A549 (cell line): ENCODE measurements at regions not wholly inside any gene's neighbourhood (a gene's known extent, or its start where the extent isn't known, plus 50 kb on each side); places are given as distances from the start of the nearest gene placed in this dataset.

Experiments
- ATAC-seq, 2 experiments: fragments of 200-7000 bp in 1 of 2; fragments of >200 bp in 1 of 2; cut with Nextera tagmentation in 1 of 2; cut with Tn5 transposase in 1 of 2; 3 replicates each; pipeline versions ENCODE4 v1.8.0 to v1.9.1; 2018 to 2020; ENCODE audit warnings: mild to moderate bottlenecking in 1 of 2, moderate library complexity in 1 of 2
- CTCF ChIA-PET: fragments of 300-600 bp; sonication (Branson Sonifier 250); formaldehyde crosslinking; extraction: SDS; loops from one replicate; lab custom pipeline; 2021; ENCODE audit warnings: antibody characterized with exemption, inconsistent platforms; lab: Yijun Ruan, JAX
- POLR2A ChIA-PET: fragments of 350-600 bp; formaldehyde crosslinking; extraction: SDS; loops from one replicate; lab custom pipeline; 2021; ENCODE audit warnings: antibody characterized with exemption, inconsistent platforms; lab: Yijun Ruan, JAX
- DNase-seq, 2 experiments: peaks; one replicate each; pipeline versions ENCODE4 v3.0.0 to v3.0.0-alpha.2; 2011 to 2016; ENCODE audit warnings: low read depth in 1 of 2, low spot score in 1 of 2
- FAIRE-seq: peaks from 2 replicates; lab custom pipeline; 2011; peaks lifted over from hg19 to GRCh38; lab: Jason Lieb, UNC
- H3K27ac ChIP-seq, 2 experiments: fragments of >200 bp; sonication (Bioruptor Twin); formaldehyde crosslinking; 3 replicates each; pipeline ENCODE4 v1.5.1; 2016 to 2017
- H3K4me1 ChIP-seq: fragments of >200 bp; sonication (Bioruptor Twin); formaldehyde crosslinking; 3 replicates; pipeline ENCODE4 v1.6.1; 2016
- H3K4me2 ChIP-seq: fragments of >200 bp; sonication (Bioruptor Twin); formaldehyde crosslinking; 3 replicates; pipeline ENCODE4 v1.6.1; 2016
- H3K4me3 ChIP-seq: fragments of >200 bp; sonication (Bioruptor Twin); formaldehyde crosslinking; 3 replicates; pipeline ENCODE4 v1.5.1; 2016
- H3K9me3 ChIP-seq: fragments of >200 bp; sonication (Bioruptor Twin); formaldehyde crosslinking; 3 replicates; pipeline ENCODE4 v1.6.1; 2016
- CEBPB ChIP-seq, 2 experiments: fragments of >200 bp in 1 of 2; sonication (Bioruptor Twin) in 1 of 2; formaldehyde crosslinking in 1 of 2; IDR thresholded peaks; 2 replicates each; pipeline ENCODE4 v1.6.1; 2012 to 2016
- CHD2 ChIP-seq: fragments of 150-350 bp; IDR thresholded peaks from 2 replicates; pipeline ENCODE4 v1.6.1; 2014; ENCODE audit warnings: low read length; ENCODE audit not compliant: partially characterized antibody
- CHD4 ChIP-seq: fragments of 200-600 bp; sonication (generic); IDR thresholded peaks from 2 replicates; pipeline ENCODE4 v1.6.1; 2016; ENCODE audit warnings: antibody characterized with exemption, mild to moderate bottlenecking, borderline replicate concordance
- CTCF ChIP-seq: fragments of >200 bp; sonication (Bioruptor Twin); formaldehyde crosslinking; IDR thresholded peaks from 3 replicates; pipeline ENCODE4 v1.5.1; 2016
- EHF ChIP-seq: fragments of 250-450 bp; sonication (Bioruptor Pico); IDR thresholded peaks from 2 replicates; pipeline ENCODE4 v1.5.0; 2020; ENCODE audit warnings: mild to moderate bottlenecking
- ESRRA ChIP-seq: fragments of 150-350 bp; IDR thresholded peaks from 2 replicates; pipeline ENCODE4 v1.6.1; 2014; ENCODE audit warnings: mild to moderate bottlenecking, low read length, borderline replicate concordance
- FOSB ChIP-seq: fragments of 250-450 bp; sonication (Bioruptor Pico); IDR thresholded peaks from 2 replicates; pipeline ENCODE4 v1.5.0; 2020; ENCODE audit warnings: mild to moderate bottlenecking, moderate library complexity
- HDAC2 ChIP-seq: fragments of 200-600 bp; sonication (generic); IDR thresholded peaks from 2 replicates; pipeline ENCODE4 v1.6.1; 2016
- HOXA7 ChIP-seq: fragments of 250-450 bp; sonication (Bioruptor Pico); IDR thresholded peaks from 2 replicates; pipeline ENCODE4 v1.5.0; 2020; ENCODE audit warnings: mild to moderate bottlenecking, moderate library complexity
- HOXB13 ChIP-seq: fragments of 250-450 bp; sonication (Bioruptor Pico); IDR thresholded peaks from 2 replicates; pipeline ENCODE4 v1.5.0; 2020; ENCODE audit warnings: low read depth, mild to moderate bottlenecking, moderate library complexity
- HOXB5 ChIP-seq: fragments of 250-450 bp; sonication (Bioruptor Pico); IDR thresholded peaks from 2 replicates; pipeline ENCODE4 v1.5.0; 2020; ENCODE audit warnings: mild to moderate bottlenecking, moderate library complexity
- JUNB ChIP-seq: fragments of >200 bp; sonication (Bioruptor Twin); formaldehyde crosslinking; IDR thresholded peaks from 2 replicates; pipeline ENCODE4 v1.6.1; 2016
- KDM1A ChIP-seq: fragments of 200-600 bp; sonication (generic); IDR thresholded peaks from 2 replicates; pipeline ENCODE4 v1.6.1; 2016; ENCODE audit warnings: low read depth, mild to moderate bottlenecking
- MAFK ChIP-seq: fragments of 450-650 bp; IDR thresholded peaks from 2 replicates; pipeline ENCODE4 v1.6.1; 2014; ENCODE audit not compliant: partially characterized antibody
- MAZ ChIP-seq: fragments of 150-350 bp; IDR thresholded peaks from 2 replicates; pipeline ENCODE4 v1.6.1; 2014; ENCODE audit warnings: antibody characterized with exemption, low read depth, low read length, borderline replicate concordance
- MYC ChIP-seq: IDR thresholded peaks from 2 replicates; pipeline ENCODE4 v1.6.1; 2012; ENCODE audit warnings: mild to moderate bottlenecking, inconsistent platforms, low read length, improper control_type of control experiment, borderline replicate concordance
- POLR2A ChIP-seq: IDR thresholded peaks from 2 replicates; pipeline ENCODE4 v1.6.1; 2012; ENCODE audit warnings: mild to moderate bottlenecking, low read length
- POLR2AphosphoS2 ChIP-seq: conservative IDR thresholded peaks from 2 replicates; pipeline ENCODE4 v1.6.1; 2012; ENCODE audit warnings: low read length, improper control_type of control experiment, inconsistent platforms
- RAD21 ChIP-seq, 2 experiments: fragments of >200 bp in 1 of 2; sonication (Bioruptor Twin) in 1 of 2; formaldehyde crosslinking in 1 of 2; IDR thresholded peaks in 1 of 2; conservative IDR thresholded peaks in 1 of 2; 2 replicates in 1 of 2; 3 replicates in 1 of 2; pipeline ENCODE4 v1.6.1; 2012 to 2018; ENCODE audit warnings: inconsistent platforms in 1 of 2
- REST ChIP-seq: fragments of 200-600 bp; sonication (generic); IDR thresholded peaks from 2 replicates; pipeline ENCODE4 v1.6.1; 2016; ENCODE audit warnings: antibody characterized with exemption, mild to moderate bottlenecking, moderate library complexity
- RFX5 ChIP-seq: fragments of 450-650 bp; IDR thresholded peaks from 2 replicates; pipeline ENCODE4 v1.7.1; 2014; ENCODE audit warnings: antibody characterized with exemption, mild to moderate bottlenecking, moderate library complexity
- SMC3 ChIP-seq: fragments of >200 bp; sonication (Bioruptor Twin); formaldehyde crosslinking; IDR thresholded peaks from 3 replicates; pipeline ENCODE4 v1.6.1; 2018; ENCODE audit warnings: inconsistent platforms
- SREBF2 ChIP-seq: fragments of 450-650 bp; IDR thresholded peaks from 2 replicates; pipeline ENCODE4 v1.6.1; 2014; ENCODE audit warnings: mild to moderate bottlenecking, moderate library complexity
- TP53 ChIP-seq: fragments of 250-450 bp; sonication (Bioruptor Pico); IDR thresholded peaks from 2 replicates; pipeline ENCODE4 v1.5.0; 2021; ENCODE audit warnings: mild to moderate bottlenecking, moderate library complexity
- WGBS: methylation state at CpG from one replicate; pipeline ENCODE4 v1.1.6; 2017; ENCODE audit errors: missing lambda C conversion rate; 5-methylcytosine and 5-hydroxymethylcytosine counted together

- FAIRE-seq (no peak), DNase-seq (no peak), ATAC-seq (no peak)
- Histone ChIP-seq H3K4me2 (no peak overlapping the region), H3K4me1 (no peaks in the 10 kb centered on the region), H3K9me3 (no peaks in the 10 kb centered on the region), H3K27ac (no peak overlapping the region), H3K4me3 (no peak overlapping the region)
- TF ChIP-seq SREBF2 (no peak), HOXA7 (CRISPR knock-in tag) (no peak), JUNB (no peak), POLR2A (no peak), CHD2 (no peak), EHF (CRISPR knock-in tag) (no peak), KDM1A (no peak), CHD4 (no peak), FOSB (CRISPR knock-in tag) (no peak), POLR2AphosphoS2 (no peak), HOXB5 (no peak), HDAC2 (no peak), REST (no peak), HOXB13 (CRISPR knock-in tag) (no peak), TP53 (CRISPR knock-in tag) (no peak), MYC (no peak), CEBPB (IDR thresholded peaks at IDR 0.05) (no peak), ESRRA (no peak), MAZ (no peak)
- 6% methylated on average over 3 of the region's 3 CpGs for WGBS
- ChIA-PET POLR2A (no interaction called here), CTCF (no interaction called here)
Measured at GRCh38 chrX:118221733-118222132, 105.1 kb upstream of the KLHL13 start.

- ChIA-PET CTCF (no interaction called here), POLR2A (no interaction called here)
- Histone ChIP-seq H3K4me3 (no peak overlapping the region), H3K9me3 (no peaks in the 10 kb centered on the region), H3K4me1 (no peaks in the 10 kb centered on the region), H3K27ac (no peak overlapping the region), H3K4me2 (no peak overlapping the region)
- DNase-seq (no peak), ATAC-seq (no peak), FAIRE-seq (no peak)
- no peak for TF ChIP-seq RFX5
- no peak for TF ChIP-seq MAFK
Measured at GRCh38 chrX:118222421-118222820, 105.8 kb upstream of the KLHL13 start.

GRCh38 chrX:118225711-118226428, 109.3 kb upstream of the KLHL13 start:
- Histone ChIP-seq H3K4me3 (no peak overlapping the region), H3K4me1 (no peaks in the 10 kb centered on the region), H3K9me3 (no peaks in the 10 kb centered on the region), H3K4me2 (no peak overlapping the region), H3K27ac (no peak overlapping the region)
- FAIRE-seq (peak; percentile 95), DNase-seq (peak; percentile 4 to 11), ATAC-seq (peak; percentile 74; a peak in 5 of 6 replicates)
- ChIA-PET CTCF (interaction anchor here (0.7 to 1.4 kb wide), 2 partner anchors 95 to 229 kb away, joined by 3 read pairs; no protein-coding TSS in a partner anchor), POLR2A (no interaction called here)
- TF ChIP-seq CTCF (peak; percentile 48; the same call in 2 of the 3 replicates), ESRRA (no peak), RAD21 (conservative IDR thresholded peaks at IDR 0.05 in 1 of 2, IDR thresholded peaks at IDR 0.05 in 1 of 2) (peak; percentile 63 to 65), SMC3 (peak; percentile 24; the same call in 1 of the 3 replicates)
- 52% methylated on average over 3 of the region's 3 CpGs for WGBS
